ENCODE measurements at regions not wholly inside any gene's neighbourhood (a gene's known extent, or its start where the extent isn't known, plus 50 kb on each side); places are given as distances from the start of the nearest gene placed in this dataset.

- H2BK120ac ChIP-seq (ENCODE audit: insufficient read depth, low read length, poor library complexity): no peak overlapping the region
- WGBS (ENCODE audit: extremely low coverage, insufficient coverage, insufficient read length): no CpG with 5 or more reads among the region's 3 CpGs
- H3K4me1 ChIP-seq (ENCODE audit: control insufficient read depth in 1 of 2, insufficient read depth in 2 of 2, low read length in 2 of 2): peaks cover 2% of the 10 kb centered on the region in 2 experiments
- no peak for DNase-seq
- H2AFZ ChIP-seq (ENCODE audit: insufficient read depth, low read length, poor library complexity): no peak overlapping the region
- peaks cover 0 to 2% of the 10 kb centered on the region in 2 experiments for H3K36me3 ChIP-seq (ENCODE audit: control insufficient read depth in 1 of 2, insufficient read depth in 2 of 2, low read length in 2 of 2)
- H3K4me2 ChIP-seq (ENCODE audit: low read length): no peak overlapping the region
- no peak overlapping the region for H3K18ac ChIP-seq (ENCODE audit: low read length)
- no peak overlapping the region for H3K4me3 ChIP-seq (ENCODE audit: low read depth, low read length)
- no peak overlapping the region for H3K14ac ChIP-seq (ENCODE audit: low read length)
- H4K91ac ChIP-seq (ENCODE audit: low read depth, low read length): no peak overlapping the region
- no peaks in the 10 kb centered on the region for H3K79me2 ChIP-seq (ENCODE audit: control insufficient read depth, insufficient read depth, low read length, poor library complexity)
- no peak overlapping the region for H3K23ac ChIP-seq (ENCODE audit: low read length)
- no peak overlapping the region for H3K27ac ChIP-seq (ENCODE audit: low read depth, low read length)
- no peak overlapping the region for H2BK12ac ChIP-seq (ENCODE audit: low read length)
- no peak overlapping the region for H4K8ac ChIP-seq (ENCODE audit: low read depth, low read length)
- H2AK5ac ChIP-seq (ENCODE audit: low read length): no peak overlapping the region
- peaks cover 2% of the 10 kb centered on the region for H3K79me1 ChIP-seq (ENCODE audit: low read length)
- H3K27me3 ChIP-seq (ENCODE audit: insufficient read depth, low read length): no peaks in the 10 kb centered on the region
- H4K12ac ChIP-seq (ENCODE audit: low read depth, low read length): no peak overlapping the region
- H3K4ac ChIP-seq (ENCODE audit: low read depth, low read length): no peak overlapping the region
- no peak overlapping the region for H2BK5ac ChIP-seq (ENCODE audit: low read depth, low read length, poor library complexity)
- H3K9me3 ChIP-seq (ENCODE audit: insufficient read depth, low read depth, low read length): no peaks in the 10 kb centered on the region
- no peak overlapping the region for H3K9ac ChIP-seq (ENCODE audit: low read length)
Measured at GRCh38 chr17:71799657-71800056, 321.2 kb upstream of the SOX9 start.

- Histone ChIP-seq H4K12ac (ENCODE audit: low read depth, low read length) (no peak overlapping the region), H3K36me3 (ENCODE audit: control insufficient read depth in 1 of 2, insufficient read depth in 2 of 2, low read length in 2 of 2) (no peaks in the 10 kb centered on the region), H3K9me3 (ENCODE audit: insufficient read depth, low read depth, low read length) (no peaks in the 10 kb centered on the region), H3K27ac (ENCODE audit: low read depth, low read length) (no peak overlapping the region), H3K79me2 (ENCODE audit: control insufficient read depth, insufficient read depth, low read length, poor library complexity) (no peaks in the 10 kb centered on the region), H2AK5ac (ENCODE audit: low read length) (no peak overlapping the region), H4K91ac (ENCODE audit: low read depth, low read length) (no peak overlapping the region), H3K14ac (ENCODE audit: low read length) (no peak overlapping the region), H2BK5ac (ENCODE audit: low read depth, low read length, poor library complexity) (no peak overlapping the region), H2BK12ac (ENCODE audit: low read length) (no peak overlapping the region), H3K23ac (ENCODE audit: low read length) (no peak overlapping the region), H3K4me2 (ENCODE audit: low read length) (peak overlapping the region; percentile 7), H3K9ac (ENCODE audit: low read length) (no peak overlapping the region), H4K8ac (ENCODE audit: low read depth, low read length) (no peak overlapping the region), H3K4me1 (ENCODE audit: control insufficient read depth in 1 of 2, insufficient read depth in 2 of 2, low read length in 2 of 2) (peaks cover 2% of the 10 kb centered on the region in 2 experiments), H2BK120ac (ENCODE audit: insufficient read depth, low read length, poor library complexity) (no peak overlapping the region), H3K4ac (ENCODE audit: low read depth, low read length) (no peak overlapping the region), H3K4me3 (ENCODE audit: low read depth, low read length) (no peak overlapping the region), H2AFZ (ENCODE audit: insufficient read depth, low read length, poor library complexity) (no peak overlapping the region), H3K27me3 (ENCODE audit: insufficient read depth, low read length) (no peaks in the 10 kb centered on the region), H3K79me1 (ENCODE audit: low read length) (peaks cover 2% of the 10 kb centered on the region), H3K18ac (ENCODE audit: low read length) (no peak overlapping the region)
- DNase-seq: no peak
- no CpG with 5 or more reads among the region's 6 CpGs for WGBS (ENCODE audit: extremely low coverage, insufficient coverage, insufficient read length)
Measured at GRCh38 chr17:71801301-71801700, 319.5 kb upstream of the SOX9 start.

GRCh38 chr17:71802663-71803062 lies 318.2 kb upstream of the SOX9 start:
- Histone ChIP-seq H3K79me2 (ENCODE audit: control insufficient read depth, insufficient read depth, low read length, poor library complexity) (no peaks in the 10 kb centered on the region), H3K4me2 (ENCODE audit: low read length) (no peak overlapping the region), H3K36me3 (ENCODE audit: control insufficient read depth in 1 of 2, insufficient read depth in 2 of 2, low read length in 2 of 2) (no peaks in the 10 kb centered on the region), H2AK5ac (ENCODE audit: low read length) (no peak overlapping the region), H4K8ac (ENCODE audit: low read depth, low read length) (no peak overlapping the region), H3K14ac (ENCODE audit: low read length) (no peak overlapping the region), H3K9me3 (ENCODE audit: insufficient read depth, low read depth, low read length) (no peaks in the 10 kb centered on the region), H3K27me3 (ENCODE audit: insufficient read depth, low read length) (no peaks in the 10 kb centered on the region), H2AFZ (ENCODE audit: insufficient read depth, low read length, poor library complexity) (no peak overlapping the region), H4K91ac (ENCODE audit: low read depth, low read length) (no peak overlapping the region), H3K4me1 (ENCODE audit: control insufficient read depth in 1 of 2, insufficient read depth in 2 of 2, low read length in 2 of 2) (peaks cover 2% of the 10 kb centered on the region in 2 experiments), H3K4ac (ENCODE audit: low read depth, low read length) (no peak overlapping the region), H3K23ac (ENCODE audit: low read length) (no peak overlapping the region), H2BK5ac (ENCODE audit: low read depth, low read length, poor library complexity) (no peak overlapping the region), H2BK12ac (ENCODE audit: low read length) (no peak overlapping the region), H3K18ac (ENCODE audit: low read length) (no peak overlapping the region), H4K12ac (ENCODE audit: low read depth, low read length) (no peak overlapping the region), H2BK120ac (ENCODE audit: insufficient read depth, low read length, poor library complexity) (no peak overlapping the region), H3K27ac (ENCODE audit: low read depth, low read length) (no peak overlapping the region), H3K9ac (ENCODE audit: low read length) (no peak overlapping the region), H3K79me1 (ENCODE audit: low read length) (peaks cover 2% of the 10 kb centered on the region), H3K4me3 (ENCODE audit: low read depth, low read length) (no peak overlapping the region)
- no CpG with 5 or more reads among the region's 3 CpGs for whole genome bisulfite sequencing (ENCODE audit: extremely low coverage, insufficient coverage, insufficient read length)
- no peak for DNase-seq

- no peaks in the 10 kb centered on the region for H3K79me2 ChIP-seq (ENCODE audit: control insufficient read depth, insufficient read depth, low read length, poor library complexity)
- no peak overlapping the region for H3K27ac ChIP-seq (ENCODE audit: low read depth, low read length)
- H3K4ac ChIP-seq (ENCODE audit: low read depth, low read length): no peak overlapping the region
- H3K27me3 ChIP-seq (ENCODE audit: insufficient read depth, low read length): no peaks in the 10 kb centered on the region
- no peak overlapping the region for H3K4me2 ChIP-seq (ENCODE audit: low read length)
- no peak overlapping the region for H2BK120ac ChIP-seq (ENCODE audit: insufficient read depth, low read length, poor library complexity)
- no peak overlapping the region for H3K23ac ChIP-seq (ENCODE audit: low read length)
- H4K8ac ChIP-seq (ENCODE audit: low read depth, low read length): no peak overlapping the region
- no CpG with 5 or more reads among the region's 1 CpG for whole genome bisulfite sequencing (ENCODE audit: extremely low coverage, insufficient coverage, insufficient read length)
- H2AK5ac ChIP-seq (ENCODE audit: low read length): no peak overlapping the region
- peaks cover 2% of the 10 kb centered on the region in 2 experiments for H3K4me1 ChIP-seq (ENCODE audit: control insufficient read depth in 1 of 2, insufficient read depth in 2 of 2, low read length in 2 of 2)
- DNase-seq: no peak
- H3K14ac ChIP-seq (ENCODE audit: low read length): no peak overlapping the region
- no peaks in the 10 kb centered on the region for H3K36me3 ChIP-seq (ENCODE audit: control insufficient read depth in 1 of 2, insufficient read depth in 2 of 2, low read length in 2 of 2)
- no peak overlapping the region for H2BK5ac ChIP-seq (ENCODE audit: low read depth, low read length, poor library complexity)
- no peak overlapping the region for H4K12ac ChIP-seq (ENCODE audit: low read depth, low read length)
- H3K9ac ChIP-seq (ENCODE audit: low read length): no peak overlapping the region
- H3K9me3 ChIP-seq (ENCODE audit: insufficient read depth, low read depth, low read length): peaks cover 3% of the 10 kb centered on the region
- no peak overlapping the region for H2BK12ac ChIP-seq (ENCODE audit: low read length)
- no peak overlapping the region for H2AFZ ChIP-seq (ENCODE audit: insufficient read depth, low read length, poor library complexity)
- H3K4me3 ChIP-seq (ENCODE audit: low read depth, low read length): no peak overlapping the region
- H3K18ac ChIP-seq (ENCODE audit: low read length): no peak overlapping the region
- no peak overlapping the region for H4K91ac ChIP-seq (ENCODE audit: low read depth, low read length)
- peaks cover 2% of the 10 kb centered on the region for H3K79me1 ChIP-seq (ENCODE audit: low read length)
Measured at GRCh38 chr17:71803656-71804284, 317.1 kb upstream of the SOX9 start.
